CD4-positive, CD25-positive, alpha-beta regulatory T cell (primary cell): ENCODE measurements at regions not wholly inside any gene's neighbourhood (a gene's known extent, or its start where the extent isn't known, plus 50 kb on each side); places are given as distances from the start of the nearest gene placed in this dataset.

Experiments used
- ATAC-seq, 2 donors: fragments of 150-1000 bp; cut with Tn5 transposase; one replicate each; pipeline ENCODE4 v1.10.0; 2021; ENCODE audit warnings: low read depth in 2 of 2, moderate number of reproducible peaks in 2 of 2, moderate library complexity in 1 of 2
- DNase-seq, 3 donors: peaks; one replicate each; pipeline versions ENCODE4 v3.0.0 to v3.0.0-alpha.2; 2012 to 2022; ENCODE audit warnings: mixed read lengths in 1 of 3
- H3K27ac ChIP-seq: one replicate; pipeline ENCODE4 v1.7.0; 2013; ENCODE audit warnings: mild to moderate bottlenecking, low read length; ENCODE audit not compliant: insufficient read depth, poor library complexity, severe bottlenecking
- H3K27me3 ChIP-seq: one replicate; pipeline ENCODE4 v1.7.0; 2013; ENCODE audit warnings: low read length; ENCODE audit not compliant: control insufficient read depth, insufficient read depth
- H3K36me3 ChIP-seq: one replicate; pipeline ENCODE4 v1.7.0; 2013; ENCODE audit warnings: mild to moderate bottlenecking, low read length, moderate library complexity; ENCODE audit not compliant: control insufficient read depth, insufficient read depth
- H3K4me1 ChIP-seq: 2 replicates; pipeline ENCODE4 v1.7.0; 2013; ENCODE audit warnings: mild to moderate bottlenecking, low read length; ENCODE audit not compliant: insufficient read depth, control insufficient read depth, poor library complexity, severe bottlenecking
- H3K4me3 ChIP-seq: one replicate; pipeline ENCODE4 v1.7.0; 2013; ENCODE audit warnings: low read depth, mild to moderate bottlenecking, low read length, moderate library complexity
- H3K9me3 ChIP-seq, 2 experiments: 1 replicate in 1 of 2; 2 replicates in 1 of 2; pipeline ENCODE4 v1.7.0; 2013; ENCODE audit warnings: low read length in 2 of 2, mild to moderate bottlenecking in 1 of 2, moderate library complexity in 1 of 2; ENCODE audit not compliant: control insufficient read depth in 2 of 2
- H3K27ac Mint-ChIP-seq, 3 donors: one replicate each; pipeline ENCODE4 v1.8.0; 2020 to 2022; ENCODE audit warnings: mild to moderate bottlenecking in 3 of 3, mixed read lengths in 3 of 3, moderate library complexity in 2 of 3
- H3K27me3 Mint-ChIP-seq: one replicate; pipeline ENCODE4 v1.8.0; 2022; ENCODE audit warnings: mild to moderate bottlenecking, mixed read lengths
- H3K36me3 Mint-ChIP-seq: one replicate; pipeline ENCODE4 v1.8.0; 2020; ENCODE audit warnings: mixed read lengths
- H3K4me1 Mint-ChIP-seq, 4 donors: one replicate each; pipeline ENCODE4 v1.8.0; 2020 to 2022; ENCODE audit warnings: mixed read lengths in 4 of 4, mild to moderate bottlenecking in 1 of 4
- H3K4me3 Mint-ChIP-seq, 4 donors: one replicate each; pipeline ENCODE4 v1.8.0; 2020 to 2022; ENCODE audit warnings: mild to moderate bottlenecking in 4 of 4, mixed read lengths in 4 of 4, moderate library complexity in 3 of 4
- H3K9me3 Mint-ChIP-seq, 7 donors: one replicate each; pipeline ENCODE4 v1.8.0; 2020 to 2022; ENCODE audit warnings: mixed read lengths in 7 of 7, mild to moderate bottlenecking in 3 of 7, moderate library complexity in 2 of 7

DNA sequence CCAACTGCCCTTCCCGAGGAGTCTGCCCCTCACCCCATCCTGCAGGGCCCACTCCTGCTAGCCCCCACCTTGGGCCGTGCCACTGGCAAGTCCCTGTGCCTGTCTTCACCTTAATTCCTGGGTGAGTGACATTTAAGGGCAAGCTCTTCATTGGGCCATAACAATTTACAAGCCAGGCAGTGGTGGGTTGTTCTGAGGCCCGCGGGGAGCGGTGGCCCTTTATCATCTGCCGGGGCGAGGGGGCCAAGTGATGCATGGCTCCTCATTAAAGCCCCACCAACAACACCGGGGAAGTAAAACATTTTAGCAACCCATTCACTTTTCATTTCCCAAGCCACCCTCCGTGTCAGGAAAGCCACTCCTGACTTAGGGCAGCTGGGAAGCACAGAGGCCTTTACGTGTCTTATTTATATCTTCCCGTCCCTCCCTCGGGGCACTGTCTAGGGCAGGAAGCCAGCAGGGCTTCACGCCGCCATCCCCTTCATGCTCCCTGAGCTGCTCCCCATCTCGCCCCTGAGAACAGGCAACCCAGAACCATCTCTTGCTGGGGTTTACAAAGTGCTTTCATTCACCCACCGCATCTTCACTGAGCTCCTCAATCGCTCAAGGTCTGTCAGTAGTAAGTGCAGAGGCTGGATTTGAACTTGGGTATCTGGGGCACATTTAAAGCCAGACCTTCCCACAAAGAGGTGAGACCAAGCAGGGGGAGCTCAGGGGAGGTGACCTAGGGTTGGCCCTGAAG, 55.5 kb upstream of the CCDC167 start:
- Histone ChIP-seq H3K4me1 (no peaks in the 10 kb centered on the region), H3K27me3 (no peaks in the 10 kb centered on the region)
- no peak overlapping the region for H3K27ac Mint-ChIP-seq

DNA sequence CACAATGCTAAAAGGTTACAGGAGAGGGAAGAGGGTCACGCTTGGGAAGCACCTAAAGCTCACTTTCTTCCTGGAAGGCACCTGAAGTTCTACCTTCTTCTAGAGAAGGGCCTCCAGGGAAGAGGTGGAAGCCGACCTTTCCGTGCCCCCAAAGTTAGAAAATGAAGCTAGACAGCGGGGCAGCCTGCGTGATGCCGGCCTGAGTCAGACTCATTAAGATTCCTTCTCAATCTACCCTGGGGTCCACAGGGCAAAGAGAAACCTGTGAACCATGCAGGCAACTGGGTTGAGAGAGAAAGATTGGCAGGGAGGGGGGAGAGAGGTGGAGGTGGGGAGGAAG, 54.8 kb upstream of the CCDC167 start:
- H3K27ac Mint-ChIP-seq: peak overlapping the region in 2 of 3 donors; percentile 43 to 64
- H3K4me1 Mint-ChIP-seq: peaks cover 0 to 25% (median 17%) of the 10 kb centered on the region in 4 donors
- ATAC-seq (no peak), DNase-seq (no peak)
- no peaks in the 10 kb centered on the region for H3K9me3 ChIP-seq
- no peak overlapping the region for H3K27ac ChIP-seq
- H3K36me3 Mint-ChIP-seq: no peaks in the 10 kb centered on the region
- H3K4me3 Mint-ChIP-seq: no peak overlapping the region
- no peaks in the 10 kb centered on the region for H3K9me3 Mint-ChIP-seq
- no peaks in the 10 kb centered on the region for H3K27me3 Mint-ChIP-seq
- H3K36me3 ChIP-seq: no peaks in the 10 kb centered on the region
- no peaks in the 10 kb centered on the region for H3K4me1 ChIP-seq
- H3K27me3 ChIP-seq: no peaks in the 10 kb centered on the region
- H3K4me3 ChIP-seq: no peak overlapping the region

More for the DNA sequence above, 55.5 kb upstream of the CCDC167 start:
- H3K36me3 Mint-ChIP-seq: no peaks in the 10 kb centered on the region
- ATAC-seq (no peak), DNase-seq (no peak)
- Histone ChIP-seq H3K27ac (no peak overlapping the region), H3K36me3 (no peaks in the 10 kb centered on the region), H3K9me3 (no peaks in the 10 kb centered on the region), H3K4me3 (no peak overlapping the region)
- peak overlapping the region in 1 of 4 donors; percentile 47 for H3K4me3 Mint-ChIP-seq
- peaks cover 0 to 33% (median 18%) of the 10 kb centered on the region in 4 donors for H3K4me1 Mint-ChIP-seq
- no peaks in the 10 kb centered on the region for H3K27me3 Mint-ChIP-seq
- H3K9me3 Mint-ChIP-seq: no peaks in the 10 kb centered on the region

DNA sequence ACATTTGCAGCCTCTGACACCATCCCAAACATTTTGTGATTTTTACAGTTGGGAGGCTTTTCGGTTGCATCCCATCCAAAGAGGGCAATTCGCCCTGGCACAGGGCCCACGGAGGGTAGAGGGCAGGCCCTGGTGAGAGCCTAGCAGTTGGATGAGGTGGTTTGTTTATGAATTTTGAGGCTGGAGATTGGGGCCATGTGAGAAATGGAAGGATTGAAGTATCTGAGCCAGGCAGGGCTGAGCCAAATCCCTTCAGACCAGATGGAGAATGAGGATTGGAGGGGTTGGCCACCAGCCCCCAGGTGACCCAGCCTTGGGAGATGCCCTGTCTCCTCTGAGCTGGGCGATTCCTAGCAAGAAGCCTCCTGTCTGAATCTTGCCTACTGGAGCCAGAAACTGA, 52.6 kb upstream of the CCDC167 start:
- Mint-ChIP-seq H3K36me3 (no peaks in the 10 kb centered on the region), H3K4me3 (no peak overlapping the region), H3K4me1 (peaks cover 0 to 18% (median 13%) of the 10 kb centered on the region in 4 donors), H3K27ac (no peak overlapping the region), H3K9me3 (no peaks in the 10 kb centered on the region), H3K27me3 (no peaks in the 10 kb centered on the region)
- no peaks in the 10 kb centered on the region for H3K27me3 ChIP-seq
- H3K4me3 ChIP-seq: no peak overlapping the region
- no peak overlapping the region for H3K27ac ChIP-seq
- ATAC-seq (no peak), DNase-seq (no peak)
- H3K36me3 ChIP-seq: no peaks in the 10 kb centered on the region
- H3K4me1 ChIP-seq: peaks cover 11% of the 10 kb centered on the region
- H3K9me3 ChIP-seq: no peaks in the 10 kb centered on the region

DNA sequence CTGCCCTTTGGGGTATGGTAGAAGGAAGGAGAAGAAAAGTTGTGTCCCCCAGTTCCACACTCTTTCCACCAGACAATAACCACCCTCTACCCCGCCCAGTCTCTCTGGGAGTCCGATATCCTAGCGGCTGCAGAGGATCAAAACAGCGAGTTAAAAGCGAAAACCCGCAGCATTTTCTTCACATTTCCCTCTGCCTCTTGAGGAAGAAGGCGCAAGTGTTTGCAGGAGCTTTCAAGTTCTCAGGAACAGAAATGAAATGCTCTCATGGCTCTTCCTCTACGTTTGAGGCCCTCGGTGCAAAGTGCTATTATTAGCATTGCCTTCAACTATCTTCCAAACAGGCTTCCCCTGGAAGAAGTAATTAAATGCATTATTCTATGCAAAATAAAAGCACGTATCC, 52.2 kb upstream of the CCDC167 start:
- Histone ChIP-seq H3K27ac (no peak overlapping the region), H3K9me3 (no peaks in the 10 kb centered on the region), H3K4me1 (peaks cover 13% of the 10 kb centered on the region), H3K36me3 (no peaks in the 10 kb centered on the region), H3K27me3 (no peaks in the 10 kb centered on the region), H3K4me3 (no peak overlapping the region)
- Mint-ChIP-seq H3K36me3 (no peaks in the 10 kb centered on the region), H3K4me1 (peaks cover 0 to 19% (median 13%) of the 10 kb centered on the region in 4 donors), H3K9me3 (no peaks in the 10 kb centered on the region), H3K27ac (no peak overlapping the region), H3K4me3 (no peak overlapping the region), H3K27me3 (no peaks in the 10 kb centered on the region)
- ATAC-seq (no peak), DNase-seq (no peak)

DNA sequence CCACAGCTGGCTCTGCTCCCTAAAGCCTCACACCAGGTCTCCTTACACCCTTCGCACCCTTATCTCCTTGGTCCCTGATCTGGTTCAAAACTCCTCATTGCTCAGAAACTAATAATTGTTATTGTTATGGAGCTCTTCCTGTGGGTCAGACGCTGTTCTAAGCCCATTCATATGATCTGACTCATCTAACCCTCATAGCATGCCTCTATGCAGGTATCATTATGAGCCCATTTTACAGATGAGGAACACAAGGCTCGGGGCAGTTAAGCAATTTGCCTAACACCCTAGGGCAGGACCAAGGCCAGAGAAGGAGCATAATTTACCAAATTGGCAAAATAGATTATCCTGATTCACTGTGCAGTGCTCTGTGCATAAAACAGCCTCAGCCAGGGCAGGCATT, 51.8 kb upstream of the CCDC167 start:
- Mint-ChIP-seq H3K27ac (no peak overlapping the region), H3K4me1 (peaks cover 0 to 19% (median 13%) of the 10 kb centered on the region in 4 donors), H3K36me3 (no peaks in the 10 kb centered on the region), H3K9me3 (no peaks in the 10 kb centered on the region), H3K27me3 (no peaks in the 10 kb centered on the region), H3K4me3 (no peak overlapping the region)
- no peaks in the 10 kb centered on the region for H3K9me3 ChIP-seq
- ATAC-seq (no peak), DNase-seq (no peak)
- H3K4me3 ChIP-seq: no peak overlapping the region
- no peaks in the 10 kb centered on the region for H3K27me3 ChIP-seq
- H3K4me1 ChIP-seq: peaks cover 13% of the 10 kb centered on the region
- H3K36me3 ChIP-seq: no peaks in the 10 kb centered on the region
- no peak overlapping the region for H3K27ac ChIP-seq

DNA sequence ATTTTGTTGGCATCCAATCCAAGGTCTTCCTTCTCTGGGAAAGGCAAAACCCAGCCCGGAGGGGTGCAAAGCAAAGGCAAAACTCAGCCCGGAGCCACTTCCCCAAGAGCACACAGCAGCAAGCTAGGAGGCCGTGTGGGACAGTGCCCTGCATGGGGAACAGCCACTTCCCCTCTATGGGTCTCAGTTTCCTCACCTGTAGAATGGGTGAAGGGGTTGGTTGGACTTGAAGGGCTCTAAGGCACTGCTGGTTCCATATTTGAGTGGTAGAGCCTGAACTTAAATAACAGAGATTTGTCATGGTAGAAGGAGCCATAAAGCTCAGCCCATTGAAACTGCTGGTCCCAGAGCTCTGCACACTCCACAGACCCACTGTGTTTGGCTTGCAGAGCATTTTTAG, 51.3 kb upstream of the CCDC167 start:
- no peaks in the 10 kb centered on the region for H3K9me3 ChIP-seq
- no peaks in the 10 kb centered on the region for H3K27me3 ChIP-seq
- Mint-ChIP-seq H3K27me3 (no peaks in the 10 kb centered on the region), H3K4me1 (peaks cover 0 to 18% (median 13%) of the 10 kb centered on the region in 4 donors), H3K4me3 (no peak overlapping the region), H3K27ac (no peak overlapping the region), H3K36me3 (no peaks in the 10 kb centered on the region), H3K9me3 (no peaks in the 10 kb centered on the region)
- no peaks in the 10 kb centered on the region for H3K36me3 ChIP-seq
- H3K4me3 ChIP-seq: no peak overlapping the region
- no peak overlapping the region for H3K27ac ChIP-seq
- DNase-seq (no peak), ATAC-seq (no peak)
- H3K4me1 ChIP-seq: peaks cover 13% of the 10 kb centered on the region

DNA sequence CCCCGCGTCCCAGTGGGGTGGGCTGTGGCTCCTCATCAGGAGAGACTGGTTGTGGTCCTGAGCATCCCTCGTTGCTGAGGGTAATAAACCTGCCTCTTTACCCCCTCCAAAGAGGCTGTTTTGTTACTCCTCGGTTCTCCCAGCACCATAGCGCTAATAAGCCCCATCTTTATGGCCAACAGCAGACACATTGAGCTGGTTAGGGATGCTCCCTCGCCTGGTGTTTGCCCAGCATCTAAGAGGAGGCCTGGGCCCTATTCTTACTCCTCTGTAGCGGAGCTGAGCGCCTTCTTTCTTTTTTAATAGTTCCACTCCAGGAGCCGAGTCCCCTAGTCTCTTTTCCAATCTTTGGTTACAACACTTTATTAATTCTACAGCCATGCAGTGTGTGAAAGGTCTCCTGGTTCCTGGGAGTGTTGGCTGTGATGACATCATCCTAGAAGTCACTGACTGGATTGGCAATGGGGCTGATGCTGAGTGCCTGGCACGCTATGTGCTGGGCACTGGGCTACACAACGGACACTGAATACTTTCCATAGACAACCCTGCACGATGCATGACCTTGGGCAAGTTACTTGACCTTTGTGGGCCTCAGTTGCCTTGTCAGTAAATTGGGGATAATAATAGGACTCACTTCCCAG, 50.6 kb upstream of the CCDC167 start:
- ATAC-seq: no peak
- Histone ChIP-seq H3K4me3 (no peak overlapping the region), H3K4me1 (peaks cover 13% of the 10 kb centered on the region), H3K27me3 (no peaks in the 10 kb centered on the region), H3K36me3 (no peaks in the 10 kb centered on the region), H3K9me3 (no peaks in the 10 kb centered on the region), H3K27ac (no peak overlapping the region)
- Mint-ChIP-seq H3K4me1 (peaks cover 0 to 15% (median 13%) of the 10 kb centered on the region in 4 donors), H3K27me3 (no peaks in the 10 kb centered on the region), H3K9me3 (no peaks in the 10 kb centered on the region), H3K27ac (no peak overlapping the region), H3K36me3 (no peaks in the 10 kb centered on the region), H3K4me3 (no peak overlapping the region)
- no peak for DNase-seq

DNA sequence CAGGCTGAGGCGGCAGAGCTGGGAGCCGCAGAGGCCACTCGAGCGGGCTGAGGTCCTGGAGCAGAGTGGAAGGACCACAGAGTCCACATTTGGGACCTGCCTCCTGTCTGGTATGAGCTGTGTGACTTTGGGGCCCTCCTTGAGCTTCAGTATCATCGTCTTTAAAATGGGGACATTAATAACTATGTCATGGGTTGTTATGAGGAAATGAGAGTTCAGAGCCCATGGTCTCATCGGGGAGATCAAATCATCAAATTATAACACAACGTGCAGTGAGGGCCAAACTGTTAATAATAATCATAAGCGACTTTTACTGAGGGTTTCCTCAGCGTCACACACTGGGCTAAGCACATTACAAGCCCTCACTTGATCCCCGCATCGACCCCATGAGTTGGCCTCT, 49.9 kb upstream of the CCDC167 start:
- H3K27ac ChIP-seq: no peak overlapping the region
- Mint-ChIP-seq H3K27ac (peak overlapping the region in 1 of 3 donors; percentile 11), H3K4me1 (peaks cover 0 to 21% (median 13%) of the 10 kb centered on the region in 4 donors)

More for the DNA sequence above, 49.9 kb upstream of the CCDC167 start:
- Histone ChIP-seq H3K4me3 (no peak overlapping the region), H3K4me1 (peaks cover 13% of the 10 kb centered on the region), H3K36me3 (no peaks in the 10 kb centered on the region), H3K27me3 (no peaks in the 10 kb centered on the region), H3K9me3 (no peaks in the 10 kb centered on the region)
- no peak overlapping the region for H3K4me3 Mint-ChIP-seq
- peaks cover 2% of the 10 kb centered on the region for H3K27me3 Mint-ChIP-seq
- H3K9me3 Mint-ChIP-seq: no peaks in the 10 kb centered on the region
- DNase-seq (no peak), ATAC-seq (no peak)
- H3K36me3 Mint-ChIP-seq: no peaks in the 10 kb centered on the region
